RWPE2 (cell line): ENCODE measurements at regions not wholly inside any gene's neighbourhood (a gene's known extent, or its start where the extent isn't known, plus 50 kb on each side); places are given as distances from the start of the nearest gene placed in this dataset.

Experiments used
- ATAC-seq: fragments of 200-7000 bp; cut with Tn5 transposase; 3 replicates; pipeline ENCODE4 v1.9.1; 2021; ENCODE audit warnings: low read depth
- DNase-seq: peaks from one replicate; pipeline ENCODE4 v3.0.0-alpha.2; 2020; ENCODE audit warnings: low spot score
- H3K27ac ChIP-seq: fragments of 450-650 bp; 2 replicates; pipeline ENCODE4 v1.5.1; 2017; ENCODE audit warnings: mild to moderate bottlenecking; ENCODE audit not compliant: poor library complexity, severe bottlenecking
- H3K27me3 ChIP-seq: fragments of 250-450 bp; sonication (Bioruptor Pico); 2 replicates; pipeline ENCODE4 v1.5.1; 2021; ENCODE audit warnings: mild to moderate bottlenecking, moderate library complexity; ENCODE audit not compliant: insufficient read depth, poor library complexity, severe bottlenecking
- H3K36me3 ChIP-seq: fragments of 250-450 bp; sonication (Bioruptor Pico); 2 replicates; pipeline ENCODE4 v1.5.1; 2020; ENCODE audit warnings: low read depth, mild to moderate bottlenecking, moderate library complexity
- H3K4me1 ChIP-seq: fragments of 250-450 bp; sonication (Bioruptor Pico); 2 replicates; pipeline ENCODE4 v1.5.1; 2021; ENCODE audit warnings: mild to moderate bottlenecking, moderate library complexity; ENCODE audit not compliant: insufficient read depth, poor library complexity, severe bottlenecking
- H3K4me3 ChIP-seq: fragments of 250-450 bp; sonication (Bioruptor Pico); 2 replicates; pipeline ENCODE4 v1.5.1; 2021; ENCODE audit warnings: mild to moderate bottlenecking, moderate library complexity; ENCODE audit not compliant: severe bottlenecking
- H3K9me3 ChIP-seq: fragments of 250-450 bp; sonication (Bioruptor Pico); 2 replicates; pipeline ENCODE4 v1.5.1; 2021; ENCODE audit warnings: mild to moderate bottlenecking, moderate library complexity; ENCODE audit not compliant: severe bottlenecking
- TF ChIP-seq, protein P1 (sequence below): fragments of 450-650 bp; IDR thresholded peaks from one replicate; pipeline ENCODE4 v1.5.1; 2017; ENCODE audit warnings: mild to moderate bottlenecking, moderate library complexity; ENCODE audit not compliant: poor library complexity, severe bottlenecking

DNA sequence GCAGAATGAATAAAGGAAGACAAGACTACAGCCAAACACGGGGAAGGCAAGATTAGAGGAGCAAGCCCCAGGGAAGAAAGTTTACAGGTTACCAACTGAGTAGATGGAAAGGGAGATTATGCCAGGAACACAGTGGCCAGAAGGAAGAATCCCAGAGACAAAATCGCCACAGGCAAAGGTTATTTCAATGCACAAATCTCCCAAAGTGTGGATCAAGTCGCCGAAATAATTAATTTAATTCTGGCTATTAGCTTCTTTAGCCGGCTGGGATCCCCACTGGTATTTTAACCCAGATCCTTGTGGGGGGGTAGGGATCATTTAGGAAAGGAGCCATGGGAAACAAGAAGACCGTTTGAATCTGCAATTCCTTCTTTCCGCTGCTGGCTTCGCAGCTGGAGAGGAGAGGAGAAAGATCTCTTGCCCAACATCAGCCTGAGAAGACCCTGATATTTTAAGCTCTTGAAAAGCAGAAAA is 171.0 kb downstream of the DHX15 start:
- DNase-seq = no peak
- TF ChIP-seq, protein P1, sequence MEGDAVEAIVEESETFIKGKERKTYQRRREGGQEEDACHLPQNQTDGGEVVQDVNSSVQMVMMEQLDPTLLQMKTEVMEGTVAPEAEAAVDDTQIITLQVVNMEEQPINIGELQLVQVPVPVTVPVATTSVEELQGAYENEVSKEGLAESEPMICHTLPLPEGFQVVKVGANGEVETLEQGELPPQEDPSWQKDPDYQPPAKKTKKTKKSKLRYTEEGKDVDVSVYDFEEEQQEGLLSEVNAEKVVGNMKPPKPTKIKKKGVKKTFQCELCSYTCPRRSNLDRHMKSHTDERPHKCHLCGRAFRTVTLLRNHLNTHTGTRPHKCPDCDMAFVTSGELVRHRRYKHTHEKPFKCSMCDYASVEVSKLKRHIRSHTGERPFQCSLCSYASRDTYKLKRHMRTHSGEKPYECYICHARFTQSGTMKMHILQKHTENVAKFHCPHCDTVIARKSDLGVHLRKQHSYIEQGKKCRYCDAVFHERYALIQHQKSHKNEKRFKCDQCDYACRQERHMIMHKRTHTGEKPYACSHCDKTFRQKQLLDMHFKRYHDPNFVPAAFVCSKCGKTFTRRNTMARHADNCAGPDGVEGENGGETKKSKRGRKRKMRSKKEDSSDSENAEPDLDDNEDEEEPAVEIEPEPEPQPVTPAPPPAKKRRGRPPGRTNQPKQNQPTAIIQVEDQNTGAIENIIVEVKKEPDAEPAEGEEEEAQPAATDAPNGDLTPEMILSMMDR = no peak
- no peaks in the 10 kb centered on the region for H3K4me1 ChIP-seq
- H3K27ac ChIP-seq = no peak overlapping the region
- ATAC-seq = no peak
- no peaks in the 10 kb centered on the region for H3K27me3 ChIP-seq
- H3K9me3 ChIP-seq = no peaks in the 10 kb centered on the region
- no peak overlapping the region for H3K4me3 ChIP-seq
- H3K36me3 ChIP-seq = no peaks in the 10 kb centered on the region

DNA sequence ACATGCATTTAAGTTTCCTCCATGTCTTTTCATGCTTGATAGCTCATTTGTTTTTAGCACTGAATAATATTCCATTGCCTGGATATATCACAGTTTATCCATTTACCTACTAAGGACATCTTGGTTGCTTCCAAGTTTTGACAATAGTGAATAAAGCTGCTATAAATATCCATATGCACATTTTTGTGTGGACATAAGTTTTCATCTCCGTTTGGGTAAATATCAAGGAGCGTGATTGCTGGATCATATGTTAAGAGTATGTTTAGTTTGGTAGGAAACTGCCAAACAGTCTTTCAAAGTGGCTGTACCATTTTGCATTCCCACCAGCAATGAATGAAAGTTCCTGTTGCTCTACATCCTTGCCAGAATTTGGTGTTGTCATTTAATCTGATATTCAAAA is 172.5 kb downstream of the DHX15 start:
- Histone ChIP-seq H3K4me3 (no peak overlapping the region), H3K36me3 (no peaks in the 10 kb centered on the region), H3K27me3 (no peaks in the 10 kb centered on the region), H3K9me3 (no peaks in the 10 kb centered on the region), H3K27ac (no peak overlapping the region), H3K4me1 (no peaks in the 10 kb centered on the region)
- no peak for ATAC-seq
- TF ChIP-seq, protein P1 = no peak
- no peak for DNase-seq

DNA sequence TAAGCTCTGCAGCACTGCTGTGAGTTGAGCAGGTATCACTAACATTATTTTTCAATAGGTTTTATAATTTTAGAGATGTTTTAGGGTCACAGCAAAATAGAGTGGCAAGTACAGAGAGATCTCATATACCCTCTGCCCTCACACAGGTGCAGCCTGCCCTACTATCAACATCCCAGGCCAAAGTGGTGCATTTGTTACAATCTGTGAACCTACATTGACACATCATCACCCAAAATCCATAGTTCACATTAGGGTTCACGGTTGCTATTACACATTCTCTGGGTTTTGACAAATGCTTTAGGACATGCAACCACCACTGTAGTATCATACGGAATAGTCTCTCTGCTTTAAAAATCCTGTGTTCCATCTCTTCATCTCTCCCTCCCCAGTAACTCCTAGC is 173.1 kb downstream of the DHX15 start:
- H3K4me3 ChIP-seq = no peak overlapping the region
- H3K36me3 ChIP-seq = no peaks in the 10 kb centered on the region
- H3K27me3 ChIP-seq = no peaks in the 10 kb centered on the region
- TF ChIP-seq, protein P1 = no peak
- DNase-seq (no peak), ATAC-seq (no peak)
- H3K9me3 ChIP-seq = no peaks in the 10 kb centered on the region
- no peaks in the 10 kb centered on the region for H3K4me1 ChIP-seq
- H3K27ac ChIP-seq = no peak overlapping the region

DNA sequence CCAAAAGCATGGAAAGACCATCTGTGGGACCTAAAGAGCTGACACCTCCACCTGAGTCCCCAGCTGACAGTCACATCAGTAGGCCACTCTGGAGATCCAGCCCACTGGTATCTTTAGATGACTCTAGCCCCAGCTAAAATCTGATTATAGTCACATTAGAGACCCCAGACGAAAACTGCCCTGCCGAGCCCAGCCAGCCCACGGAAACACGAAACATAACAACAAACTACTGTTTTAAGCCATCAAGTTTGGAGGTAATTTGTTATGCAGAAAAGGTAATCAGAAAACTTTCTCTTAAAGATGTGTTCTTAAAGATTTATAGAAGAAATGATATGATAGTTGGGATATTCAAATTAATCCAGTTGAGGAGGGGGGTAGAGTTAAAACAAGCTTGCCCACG is 175.7 kb downstream of the DHX15 start:
- no peaks in the 10 kb centered on the region for H3K4me1 ChIP-seq
- DNase-seq (no peak), ATAC-seq (no peak)
- H3K27ac ChIP-seq = no peak overlapping the region
- no peak overlapping the region for H3K4me3 ChIP-seq
- no peaks in the 10 kb centered on the region for H3K9me3 ChIP-seq
- H3K27me3 ChIP-seq = no peaks in the 10 kb centered on the region
- H3K36me3 ChIP-seq = no peaks in the 10 kb centered on the region
- TF ChIP-seq, protein P1 = no peak

DNA sequence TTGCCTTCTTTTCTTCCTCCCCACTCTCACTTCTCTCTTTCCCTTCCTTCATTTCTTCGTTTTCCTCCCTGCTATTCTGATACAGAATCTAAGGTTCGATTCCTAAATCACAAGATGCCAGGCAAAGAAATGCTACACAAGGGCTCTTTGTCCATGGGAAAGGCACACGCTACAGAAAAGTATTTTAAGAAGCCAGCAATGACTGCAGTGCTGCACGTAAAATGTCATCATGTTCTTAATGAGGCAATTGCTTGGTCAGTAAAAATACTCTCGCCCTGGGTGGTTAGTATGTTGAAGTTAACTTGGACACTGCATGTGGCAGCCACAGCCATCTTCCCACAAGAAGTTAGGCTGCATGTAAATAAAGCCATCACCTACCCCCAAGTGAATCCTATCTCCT is 178.4 kb downstream of the DHX15 start:
- H3K4me1 ChIP-seq = no peaks in the 10 kb centered on the region
- DNase-seq = no peak
- no peaks in the 10 kb centered on the region for H3K27me3 ChIP-seq
- no peak for ATAC-seq
- no peak overlapping the region for H3K27ac ChIP-seq
- TF ChIP-seq, protein P1 = no peak
- no peaks in the 10 kb centered on the region for H3K9me3 ChIP-seq
- no peak overlapping the region for H3K4me3 ChIP-seq
- no peaks in the 10 kb centered on the region for H3K36me3 ChIP-seq
